ENCODE measurements at regions not wholly inside any gene's neighbourhood (a gene's known extent, or its start where the extent isn't known, plus 50 kb on each side); places are given as distances from the start of the nearest gene placed in this dataset.

GRCh38 chr5:39826051-39826450 is 401.3 kb upstream of the DAB2 start:
- DNase-seq (ENCODE audit: low read depth) = no peak

DNA sequence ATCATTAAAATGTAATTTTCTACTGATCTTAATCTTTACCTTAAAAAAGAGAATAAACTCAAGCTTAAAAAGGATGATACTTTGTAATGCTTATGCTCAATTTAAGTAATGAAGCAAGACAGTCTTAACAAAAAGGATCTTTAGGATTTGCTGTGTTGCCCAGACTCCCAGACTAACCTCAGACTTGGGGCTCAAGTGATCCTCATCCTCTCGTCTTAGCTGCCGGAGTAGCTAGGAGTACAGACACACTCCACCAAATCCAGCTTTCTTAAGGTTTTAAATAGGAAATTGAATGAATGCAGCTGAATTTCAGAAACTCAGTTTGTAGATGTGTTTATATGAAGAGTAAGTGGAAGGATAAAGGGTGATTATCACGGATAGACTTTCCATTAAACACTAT is 400.5 kb upstream of the DAB2 start:
- no peak for DNase-seq (ENCODE audit: low read depth)

GRCh38 chr5:39822020-39822419 is 397.2 kb upstream of the DAB2 start:
- DNase-seq (ENCODE audit: low read depth) = no peak

GRCh38 chr5:39816866-39817265 is 392.1 kb upstream of the DAB2 start:
- no peak for DNase-seq (ENCODE audit: low read depth)

DNA sequence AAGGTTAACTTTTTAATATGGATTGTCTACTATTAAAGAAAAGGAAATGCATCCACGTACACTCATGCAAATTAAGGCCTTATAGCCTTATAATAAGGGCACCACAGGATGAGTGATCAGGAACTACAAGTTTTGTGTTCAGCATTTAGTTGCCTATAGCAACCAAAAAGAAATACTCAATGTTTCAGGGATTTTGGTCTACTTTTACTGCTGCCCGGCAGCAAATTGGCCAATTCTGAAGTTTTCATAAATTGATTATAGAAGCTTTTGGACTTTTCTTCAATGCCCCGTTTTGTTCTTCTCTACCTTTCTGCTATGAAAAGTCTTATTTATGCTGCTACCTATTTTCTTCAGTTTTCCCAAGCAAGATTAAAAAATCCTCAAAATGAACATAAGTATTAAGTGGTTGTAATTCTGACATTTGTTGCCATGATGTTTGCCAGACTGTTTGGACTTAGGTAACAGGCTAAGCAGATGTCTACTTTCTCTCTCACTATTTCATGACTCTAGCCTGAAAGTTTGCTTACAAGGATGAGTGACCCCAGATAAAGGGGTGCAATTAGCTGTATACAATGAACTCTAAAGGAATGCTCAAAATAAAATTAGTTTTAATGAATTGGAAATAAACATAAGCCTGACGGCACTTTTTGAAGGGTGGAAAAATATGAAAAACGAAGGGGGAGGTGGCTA is 391.5 kb upstream of the DAB2 start:
- no peak for DNase-seq (ENCODE audit: low read depth)

DNA sequence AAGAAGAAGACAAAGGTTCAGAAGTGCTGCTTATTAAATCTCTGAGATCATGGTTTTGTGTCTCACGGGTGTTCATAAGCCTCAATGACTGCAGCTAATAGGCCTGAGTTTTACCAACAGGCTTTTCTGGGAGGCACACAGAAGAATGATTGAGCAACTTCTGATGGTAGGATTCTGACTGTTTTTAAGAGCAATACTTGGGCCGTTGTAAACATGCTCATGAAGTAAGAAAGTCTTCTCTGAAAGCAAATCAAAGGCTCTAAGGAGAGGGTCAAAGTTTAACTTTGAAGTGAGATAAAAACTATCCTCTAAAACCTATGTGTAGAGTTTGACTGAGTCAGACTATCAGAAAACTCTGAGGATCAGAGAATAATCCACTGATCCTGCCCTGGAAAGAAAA is 390.9 kb upstream of the DAB2 start:
- no peak for DNase-seq (ENCODE audit: low read depth)

- no peak for DNase-seq (ENCODE audit: low read depth)
Measured at GRCh38 chr5:39811381-39811780, 386.6 kb upstream of the DAB2 start.

- DNase-seq (ENCODE audit: low read depth) = no peak
Measured at GRCh38 chr5:39808656-39809055, 383.9 kb upstream of the DAB2 start.

DNA sequence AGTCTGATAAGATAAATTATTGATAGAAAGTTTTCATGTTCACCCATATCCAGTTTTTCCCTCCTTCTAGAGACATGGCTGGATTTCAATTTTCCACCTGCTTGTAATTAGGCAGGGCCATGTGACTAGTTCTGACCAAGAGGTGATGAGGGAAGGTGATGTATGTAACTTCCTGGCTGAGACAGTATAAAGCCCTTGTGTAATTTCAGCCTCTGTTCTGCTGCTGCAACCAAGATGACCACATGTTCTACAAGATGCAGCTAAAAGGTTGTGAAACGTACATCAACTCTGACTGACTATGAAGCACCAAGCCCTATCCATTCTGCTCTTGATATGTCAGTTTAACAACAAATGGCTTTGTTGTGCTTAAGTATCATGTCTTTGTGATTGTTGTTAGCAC is 376.5 kb upstream of the DAB2 start:
- DNase-seq (ENCODE audit: low read depth) = no peak

GRCh38 chr5:39800042-39800601 is 375.3 kb upstream of the DAB2 start:
- DNase-seq (ENCODE audit: low read depth) = no peak

GRCh38 chr5:39799242-39799641 is 374.5 kb upstream of the DAB2 start:
- DNase-seq (ENCODE audit: low read depth) = no peak

- peak; percentile 91 for DNase-seq (ENCODE audit: low read depth)
Measured at GRCh38 chr5:39794513-39795210, 369.9 kb upstream of the DAB2 start.

DNA sequence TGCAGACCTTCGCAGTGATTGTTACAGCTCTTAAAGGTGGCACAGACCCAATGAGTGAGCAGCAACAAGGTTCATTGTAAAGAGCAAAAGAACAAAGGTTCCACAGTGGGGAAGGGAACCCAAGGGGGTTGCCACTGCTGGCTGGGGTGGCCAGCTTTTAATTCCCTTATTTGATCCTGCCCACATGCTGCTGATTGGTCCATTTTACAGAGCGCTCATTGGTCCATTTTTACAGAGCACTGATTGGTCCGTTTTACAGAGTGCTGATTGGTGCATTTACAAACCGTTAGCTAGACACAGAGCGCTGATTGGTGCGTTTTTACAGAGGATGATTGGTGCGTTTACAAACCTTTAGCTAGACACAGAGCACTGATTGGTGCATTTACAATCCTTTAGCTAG is 360.6 kb upstream of the DAB2 start:
- DNase-seq (ENCODE audit: low read depth) = no peak

GRCh38 chr5:39783756-39784421 is 359.1 kb upstream of the DAB2 start:
- peak; percentile 74 for DNase-seq (ENCODE audit: low read depth)

DNA sequence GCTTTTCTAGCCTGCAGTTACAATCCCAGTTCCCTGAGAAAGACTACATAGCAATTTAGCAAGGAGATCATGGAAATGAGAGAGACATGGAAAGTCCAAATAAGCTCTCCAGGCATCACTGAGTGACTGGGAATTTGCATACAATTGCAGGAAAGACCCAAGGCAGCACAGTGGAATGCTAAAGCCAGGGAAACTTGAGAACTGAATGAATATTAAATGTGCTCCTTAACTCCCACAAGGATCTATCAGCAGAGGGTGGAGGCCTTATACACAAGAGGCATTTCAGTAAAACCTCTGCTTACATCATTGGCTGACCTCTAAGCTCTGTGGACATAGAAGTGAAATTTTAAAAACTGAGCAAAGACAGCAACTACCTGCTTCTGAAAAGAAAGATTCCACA is 355.6 kb upstream of the DAB2 start:
- DNase-seq (ENCODE audit: low read depth) = peak; percentile 49

DNA sequence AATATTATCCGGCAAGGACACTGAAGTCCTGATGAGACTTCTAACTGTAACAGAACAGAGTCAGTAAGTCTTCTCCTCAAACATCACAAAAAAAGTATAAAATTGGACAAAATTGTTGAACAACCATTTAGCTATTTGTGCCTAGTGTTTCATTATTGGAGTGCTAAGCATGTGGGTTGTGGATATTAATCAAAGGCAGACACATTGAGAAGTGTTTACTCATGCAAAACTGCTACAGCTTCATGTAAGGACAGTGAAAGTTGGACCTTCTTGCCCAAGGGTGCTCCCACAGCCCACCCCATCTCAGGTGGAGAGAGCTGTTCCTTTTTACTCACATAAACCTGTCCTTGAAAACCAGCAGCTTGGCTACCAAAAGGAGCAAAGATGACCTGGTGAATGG is 355.1 kb upstream of the DAB2 start:
- no peak for DNase-seq (ENCODE audit: low read depth)

DNA sequence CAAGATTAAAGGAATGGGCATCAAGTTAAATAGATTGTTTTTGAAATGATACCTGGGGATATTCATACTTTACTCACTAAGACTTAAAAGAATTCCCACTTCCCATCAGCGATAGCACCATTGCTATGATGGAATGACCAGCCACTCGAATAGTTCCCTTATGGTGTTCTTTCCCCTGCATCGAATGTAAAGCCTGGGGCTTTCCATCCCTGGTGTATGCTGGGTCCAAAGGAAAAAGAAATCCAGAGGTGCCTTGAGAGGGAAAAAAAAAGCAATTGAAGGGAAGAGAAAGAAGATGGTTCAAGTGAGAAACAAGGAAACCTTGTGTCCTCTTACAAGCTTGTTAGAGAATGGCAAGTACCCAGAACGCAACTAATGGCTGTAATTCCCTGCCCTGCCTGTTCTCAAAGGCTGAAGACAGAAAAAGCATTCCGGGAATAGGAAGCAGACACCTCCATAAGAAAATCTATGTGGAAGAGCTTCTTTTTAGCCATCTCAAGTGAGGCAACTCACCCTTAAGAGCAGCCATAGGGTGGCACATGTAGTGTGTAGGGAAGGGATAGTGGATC is 351.1 kb upstream of the DAB2 start:
- DNase-seq (ENCODE audit: low read depth) = no peak

DNA sequence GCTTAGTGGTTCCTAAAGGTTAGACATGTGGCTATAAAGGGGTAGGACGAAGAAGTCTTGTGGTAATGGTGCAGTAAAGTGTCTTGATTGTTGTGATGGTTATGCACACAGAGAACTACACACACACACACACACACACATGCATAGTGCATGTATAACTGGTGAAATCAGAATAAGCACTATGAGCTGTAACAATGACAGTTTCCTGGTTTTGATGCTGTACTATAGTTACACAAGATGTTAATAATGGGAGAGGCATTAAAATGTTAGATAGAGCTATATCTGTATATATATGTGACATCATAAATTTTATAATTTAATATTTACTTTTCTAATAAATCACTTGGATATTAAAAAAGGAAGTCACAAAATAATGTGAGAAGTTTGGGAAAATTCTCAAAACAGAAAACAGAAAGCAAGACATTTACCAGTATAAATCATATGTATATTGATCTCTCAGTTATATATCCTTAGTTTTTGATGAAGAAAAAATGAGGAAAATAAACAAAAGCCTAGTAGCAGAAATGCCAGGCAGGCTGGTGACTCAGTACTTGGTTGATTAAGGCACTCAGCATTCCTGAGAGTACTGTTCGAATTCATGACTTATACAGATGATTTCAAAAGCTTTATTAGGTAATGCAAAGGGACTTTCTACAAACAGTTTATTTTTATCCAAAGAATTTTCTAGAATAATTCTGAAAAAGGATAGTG is 350.5 kb upstream of the DAB2 start:
- peak; percentile 58 for DNase-seq (ENCODE audit: low read depth)

- no peak for DNase-seq (ENCODE audit: low read depth)
Measured at GRCh38 chr5:39774605-39775004, 349.8 kb upstream of the DAB2 start.

- no peak for DNase-seq (ENCODE audit: low read depth)
Measured at GRCh38 chr5:39772307-39772706, 347.5 kb upstream of the DAB2 start.

DNA sequence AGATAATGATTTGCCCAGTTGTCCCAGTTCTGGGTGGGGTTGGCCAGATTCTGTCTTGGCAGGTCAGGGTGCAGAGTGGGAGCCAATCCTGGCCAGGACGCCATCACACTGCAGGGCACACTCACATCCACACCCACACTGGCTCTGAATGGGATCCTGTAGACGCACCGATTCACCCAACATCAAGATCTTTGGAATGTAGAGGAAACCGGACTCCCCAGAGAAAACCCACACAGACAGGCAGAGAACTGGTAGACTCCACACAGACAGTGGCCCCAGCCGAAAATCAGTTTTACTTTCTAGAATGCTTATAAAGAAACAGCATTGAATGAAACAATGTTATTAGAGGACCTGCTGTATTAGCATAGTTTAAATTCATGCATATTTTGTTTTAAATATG is 343.1 kb upstream of the DAB2 start:
- DNase-seq (ENCODE audit: low read depth) = no peak

Data from myocyte (in vitro differentiated cells).